HCT116 (cell line): ENCODE measurements at regions not wholly inside any gene's neighbourhood (a gene's known extent, or its start where the extent isn't known, plus 50 kb on each side); places are given as distances from the start of the nearest gene placed in this dataset.

Source experiments
- ATAC-seq: fragments of 200-7000 bp; cut with Tn5 transposase; 2 replicates; pipeline ENCODE4 v1.9.1; 2020; ENCODE audit warnings: mild to moderate bottlenecking, moderate library complexity
- BruUV-seq: library from RNA; stranded (reverse); fragments of 400-500 nt; replicated peaks from 2 replicates; lab custom pipeline; 2021; lab: Mats Ljungman, UMichigan
- CTCF ChIA-PET: fragments of 300-600 bp; sonication (Branson Sonifier 250); formaldehyde crosslinking; loops from one replicate; lab custom pipeline; 2021; ENCODE audit warnings: antibody characterized with exemption; lab: Charles Lee
- POLR2A ChIA-PET: fragments of 300-600, 350-600 bp; sonication (Branson Sonifier 250); formaldehyde crosslinking; loops from one replicate; lab custom pipeline; 2021; ENCODE audit warnings: antibody characterized with exemption; lab: Charles Lee
- RAD21 ChIA-PET, 2 experiments: fragments of 300-600 bp; sonication (Branson Sonifier 250); formaldehyde crosslinking; loops; one replicate each; lab custom pipeline; 2023; ENCODE audit warnings: low total read pairs in 2 of 2; ENCODE audit not compliant: uncharacterized antibody in 2 of 2, unreplicated experiment in 2 of 2, low non-redundant PET in 1 of 2; lab: Charles Lee
- DNase-seq: peaks from one replicate; pipeline ENCODE4 v3.0.0-alpha.2; 2010; ENCODE audit warnings: low read depth, low spot score
- H2AFZ ChIP-seq: fragments of 200-600 bp; shearing (Covaris generic), sonication (generic); 2 replicates; pipeline ENCODE4 v1.6.1; 2017; ENCODE audit warnings: low read depth, mixed run types, mixed read lengths, antibody characterized with exemption, low read length; ENCODE audit not compliant: poor library complexity, severe bottlenecking
- H3K27ac ChIP-seq: 2 replicates; pipeline ENCODE4 v1.5.1; 2012; ENCODE audit warnings: low read depth, low read length
- H3K27me3 ChIP-seq: fragments of 200-600 bp; sonication (generic); 2 replicates; pipeline ENCODE4 v1.6.1; 2016; ENCODE audit warnings: mixed run types, low read length, mixed read lengths; ENCODE audit not compliant: insufficient read depth
- H3K36me3 ChIP-seq, 2 experiments: fragments of 200-500 bp in 1 of 2; fragments of 200-600 bp in 1 of 2; sonication (Bioruptor generic) in 1 of 2; sonication (generic) in 1 of 2; 2 replicates each; pipeline versions ENCODE4 v1.5.1 to v1.6.1; 2014 to 2016; ENCODE audit warnings: low read length in 2 of 2, inconsistent platforms in 1 of 2, mixed read lengths in 1 of 2, mixed run types in 1 of 2; ENCODE audit not compliant: insufficient read depth in 2 of 2, control insufficient read depth in 1 of 2
- H3K4me1 ChIP-seq, 2 experiments: fragments of 200-600 bp in 1 of 2; sonication (generic) in 1 of 2; 2 replicates each; pipeline versions ENCODE4 v1.5.1 to v1.6.1; 2012 to 2017; ENCODE audit warnings: low read length in 2 of 2, inconsistent platforms in 1 of 2, mild to moderate bottlenecking in 1 of 2, mixed read lengths in 1 of 2, mixed run types in 1 of 2, moderate library complexity in 1 of 2; ENCODE audit not compliant: insufficient read depth in 2 of 2, control insufficient read depth in 1 of 2
- H3K4me2 ChIP-seq: fragments of 200-600 bp; sonication (generic); 2 replicates; pipeline ENCODE4 v1.6.1; 2017; ENCODE audit warnings: mixed run types, low read length, mixed read lengths
- H3K4me3 ChIP-seq, 2 experiments: fragments of 200-600 bp in 1 of 2; sonication (generic) in 1 of 2; replicated peaks in 1 of 2; 2 replicates each; pipeline ENCODE4 v1.5.1; 2011 to 2016; ENCODE audit warnings: low read length in 2 of 2, control low read depth in 1 of 2, low read depth in 1 of 2, mild to moderate bottlenecking in 1 of 2, mixed read lengths in 1 of 2, mixed run types in 1 of 2
- H3K79me2 ChIP-seq: fragments of 200-600 bp; sonication (generic); 2 replicates; pipeline ENCODE4 v1.6.1; 2017; ENCODE audit warnings: mild to moderate bottlenecking, mixed run types, low read length, moderate library complexity, mixed read lengths; ENCODE audit not compliant: insufficient read depth
- H3K9ac ChIP-seq: fragments of 200-600 bp; sonication (generic); 2 replicates; pipeline ENCODE4 v1.6.1; 2016; ENCODE audit warnings: low read length, mixed read lengths
- H3K9me2 ChIP-seq: fragments of 200-600 bp; sonication (generic), shearing (Covaris generic); 2 replicates; pipeline ENCODE4 v1.6.1; 2017; ENCODE audit warnings: mixed run types, mild to moderate bottlenecking, moderate library complexity; ENCODE audit not compliant: insufficient read depth
- H3K9me3 ChIP-seq, 2 experiments: fragments of 200-500 bp in 1 of 2; fragments of 200-600 bp in 1 of 2; sonication (Bioruptor generic) in 1 of 2; sonication (generic) in 1 of 2; 2 replicates each; pipeline ENCODE4 v1.6.1; 2014 to 2017; ENCODE audit warnings: low read length in 2 of 2, mixed read lengths in 2 of 2, inconsistent platforms in 1 of 2, low read depth in 1 of 2, mild to moderate bottlenecking in 1 of 2, mixed run types in 1 of 2, moderate library complexity in 1 of 2; ENCODE audit not compliant: control insufficient read depth in 1 of 2, insufficient read depth in 1 of 2
- H4K20me1 ChIP-seq: fragments of 200-600 bp; sonication (generic), shearing (Covaris generic); 2 replicates; pipeline ENCODE4 v1.6.1; 2017; ENCODE audit warnings: mixed run types, mild to moderate bottlenecking, moderate library complexity; ENCODE audit not compliant: insufficient read depth
- ATF3 ChIP-seq: IDR thresholded peaks from 2 replicates; pipeline ENCODE4 v1.6.1; 2012
- CBX3 ChIP-seq: IDR thresholded peaks from 2 replicates; pipeline ENCODE4 v1.6.1; 2012; ENCODE audit warnings: low read depth
- EGR1 ChIP-seq: IDR thresholded peaks from 2 replicates; pipeline ENCODE4 v1.6.1; 2012; ENCODE audit warnings: low read depth
- EZH2 ChIP-seq: fragments of 200-600 bp; sonication (generic); IDR thresholded peaks from 2 replicates; pipeline ENCODE4 v1.6.1; 2017; ENCODE audit warnings: antibody characterized with exemption, mixed run types
- FOSL1 ChIP-seq: IDR thresholded peaks from 2 replicates; pipeline ENCODE4 v1.6.1; 2012; ENCODE audit warnings: low read depth
- JUND ChIP-seq: IDR thresholded peaks from 2 replicates; pipeline ENCODE4 v1.6.1; 2012
- POLR2AphosphoS5 ChIP-seq: IDR thresholded peaks from 2 replicates; pipeline ENCODE4 v1.6.1; 2011; ENCODE audit warnings: mild to moderate bottlenecking, low read depth, low read length, moderate library complexity
- RAD21 ChIP-seq: IDR thresholded peaks from 2 replicates; pipeline ENCODE4 v1.6.1; 2012; ENCODE audit warnings: low read depth, mild to moderate bottlenecking
- SIN3A ChIP-seq: IDR thresholded peaks from 2 replicates; pipeline ENCODE4 v1.6.1; 2012; ENCODE audit warnings: low read depth
- SRF ChIP-seq: IDR thresholded peaks from 2 replicates; pipeline ENCODE4 v1.6.1; 2012; ENCODE audit warnings: low read depth
- TCF7L2 ChIP-seq: IDR thresholded peaks from 2 replicates; pipeline ENCODE4 v1.7.0; 2011; ENCODE audit warnings: borderline replicate concordance, inconsistent platforms; ENCODE audit not compliant: insufficient read depth, insufficient read length; ENCODE audit errors: extremely low read depth
- ZFX ChIP-seq: fragments of 450-650 bp; IDR thresholded peaks from 2 replicates; pipeline ENCODE4 v1.6.1; 2017
- ZNF274 ChIP-seq: fragments of 200-500 bp; sonication (Bioruptor generic); IDR thresholded peaks from 2 replicates; pipeline ENCODE4 v1.6.1; 2014; ENCODE audit warnings: mild to moderate bottlenecking, low read depth, low read length, inconsistent platforms
- intact Hi-C: fragments of 100-400 bp; cut with micrococcal nuclease; formaldehyde crosslinking; loops from 2 replicates; pipeline ENCODE4 v1.10.0; 2022
- TF ChIP-seq, protein P1 (sequence below), 3 experiments: fragments of 200-600 bp in 1 of 3; sonication (generic) in 1 of 3; IDR thresholded peaks in 2 of 3; conservative IDR thresholded peaks in 1 of 3; 2 replicates each; pipeline ENCODE4 v1.5.1; 2012 to 2017; ENCODE audit warnings: low read depth in 2 of 3, low read length in 2 of 3, antibody characterized with exemption in 1 of 3, borderline replicate concordance in 1 of 3, control low read depth in 1 of 3, mild to moderate bottlenecking in 1 of 3, mixed read lengths in 1 of 3, mixed run types in 1 of 3, moderate library complexity in 1 of 3; ENCODE audit not compliant: insufficient read depth in 1 of 3

DNA sequence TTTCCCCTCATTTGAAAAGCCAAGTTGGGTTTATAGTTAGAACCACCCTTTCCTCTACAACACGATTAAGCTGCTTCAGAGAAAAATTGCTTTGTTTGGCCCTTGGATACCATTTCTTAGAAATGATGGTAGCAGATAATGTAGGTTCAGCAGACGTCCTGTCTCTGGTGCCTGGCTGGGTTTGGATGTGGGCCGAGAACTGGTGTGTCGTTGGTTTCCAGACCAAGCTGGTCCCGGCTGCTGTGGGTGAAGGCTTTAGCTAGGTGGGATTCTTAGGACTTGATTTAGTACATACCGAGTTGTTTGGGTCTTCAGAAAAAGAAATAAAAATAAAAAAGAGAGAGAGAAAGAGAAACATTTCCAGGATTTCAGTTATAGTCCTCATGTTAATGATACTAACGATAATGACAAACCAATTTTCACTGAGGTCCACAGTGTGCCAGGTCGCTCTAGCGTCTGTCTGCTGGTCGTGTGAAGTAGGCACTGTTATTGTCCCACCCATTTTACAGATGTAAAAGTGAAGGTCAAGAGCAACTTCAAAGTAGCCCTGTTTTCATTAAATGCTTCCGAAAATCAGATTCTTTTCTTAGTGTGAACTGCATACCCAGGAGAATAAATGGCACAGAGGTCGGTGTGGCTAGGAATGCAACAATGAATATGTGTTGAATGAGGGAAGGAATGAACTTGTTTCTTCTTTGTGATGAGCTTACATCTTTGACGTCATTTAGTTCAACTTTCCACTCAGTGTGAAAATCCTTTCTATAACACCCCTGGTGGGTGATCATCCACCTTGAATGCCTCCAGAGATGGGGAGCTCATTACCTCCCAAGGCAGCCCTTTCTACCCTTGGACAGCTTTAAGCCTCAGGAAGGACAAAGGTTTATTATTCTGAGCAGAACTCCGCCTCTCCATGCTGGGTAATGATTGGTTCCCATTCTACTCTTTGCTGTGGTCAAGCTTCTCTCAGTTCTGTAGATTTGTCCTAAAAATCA, 115.9 kb downstream of the INHBB start:
- RAD21 ChIA-PET = no interaction called here
- H3K4me3 ChIP-seq = no peak overlapping the region
- H3K9ac ChIP-seq = no peak overlapping the region
- TF ChIP-seq CBX3 (no peak), POLR2AphosphoS5 (no peak), JUND (no peak), EGR1 (no peak)
- TF ChIP-seq, protein P1, sequence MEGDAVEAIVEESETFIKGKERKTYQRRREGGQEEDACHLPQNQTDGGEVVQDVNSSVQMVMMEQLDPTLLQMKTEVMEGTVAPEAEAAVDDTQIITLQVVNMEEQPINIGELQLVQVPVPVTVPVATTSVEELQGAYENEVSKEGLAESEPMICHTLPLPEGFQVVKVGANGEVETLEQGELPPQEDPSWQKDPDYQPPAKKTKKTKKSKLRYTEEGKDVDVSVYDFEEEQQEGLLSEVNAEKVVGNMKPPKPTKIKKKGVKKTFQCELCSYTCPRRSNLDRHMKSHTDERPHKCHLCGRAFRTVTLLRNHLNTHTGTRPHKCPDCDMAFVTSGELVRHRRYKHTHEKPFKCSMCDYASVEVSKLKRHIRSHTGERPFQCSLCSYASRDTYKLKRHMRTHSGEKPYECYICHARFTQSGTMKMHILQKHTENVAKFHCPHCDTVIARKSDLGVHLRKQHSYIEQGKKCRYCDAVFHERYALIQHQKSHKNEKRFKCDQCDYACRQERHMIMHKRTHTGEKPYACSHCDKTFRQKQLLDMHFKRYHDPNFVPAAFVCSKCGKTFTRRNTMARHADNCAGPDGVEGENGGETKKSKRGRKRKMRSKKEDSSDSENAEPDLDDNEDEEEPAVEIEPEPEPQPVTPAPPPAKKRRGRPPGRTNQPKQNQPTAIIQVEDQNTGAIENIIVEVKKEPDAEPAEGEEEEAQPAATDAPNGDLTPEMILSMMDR (IDR thresholded peaks at IDR 0.05 in 2 of 3, conservative IDR thresholded peaks at IDR 0.05 in 1 of 3; ENCODE audit: borderline replicate concordance in 1 of 3, insufficient read depth in 1 of 3, low read depth in 2 of 3, low read length in 2 of 3) = no peak
- peaks cover 0 to 5% of the 10 kb centered on the region in 2 experiments; a peak in 1 of 4 replicates for H3K4me1 ChIP-seq
- H3K4me2 ChIP-seq = no peak overlapping the region
- H4K20me1 ChIP-seq = no peaks in the 10 kb centered on the region
- intact Hi-C loops = no loop called here
- CTCF ChIA-PET = no interaction called here
- H2AFZ ChIP-seq = no peak overlapping the region
- H3K9me2 ChIP-seq = no peaks in the 10 kb centered on the region
- no peak for DNase-seq
- no peaks in the 10 kb centered on the region for H3K27me3 ChIP-seq
- H3K36me3 ChIP-seq = no peaks in the 10 kb centered on the region
- H3K27ac ChIP-seq = no peak overlapping the region
- no TSS peak for BruUV-seq
- no peaks in the 10 kb centered on the region for H3K79me2 ChIP-seq
- no peaks in the 10 kb centered on the region; a peak in 1 of 4 replicates for H3K9me3 ChIP-seq
- ATAC-seq = no peak
- POLR2A ChIA-PET = no interaction called here

- H3K9ac ChIP-seq = no peak overlapping the region
- intact Hi-C loops = no loop called here
- TF ChIP-seq ZNF274 (no peak), EZH2 (no peak), ATF3 (no peak), SIN3A (no peak), ZFX (no peak), TCF7L2 (no peak), SRF (no peak), RAD21 (no peak), FOSL1 (no peak), EGR1 (no peak)
Measured at GRCh38 chr2:120463527-120463926, 117.6 kb downstream of the INHBB start.

More at GRCh38 chr2:120463527-120463926, 117.6 kb downstream of the INHBB start:
- H3K36me3 ChIP-seq = no peaks in the 10 kb centered on the region
- no TSS peak for BruUV-seq
- no peak overlapping the region for H3K27ac ChIP-seq
- POLR2A ChIA-PET = no interaction called here
- RAD21 ChIA-PET = no interaction called here
- DNase-seq (no peak), ATAC-seq (peak; percentile 85)
- H3K9me3 ChIP-seq = no peaks in the 10 kb centered on the region; a peak in 1 of 4 replicates
- no peaks in the 10 kb centered on the region for H3K79me2 ChIP-seq
- H3K4me1 ChIP-seq = peaks cover 0 to 5% of the 10 kb centered on the region in 2 experiments; a peak in 1 of 4 replicates
- no peaks in the 10 kb centered on the region for H4K20me1 ChIP-seq
- H3K4me3 ChIP-seq = no peak overlapping the region
- peak overlapping the region; percentile 27; the same call in 1 of the 2 replicates for H3K4me2 ChIP-seq
- no peaks in the 10 kb centered on the region for H3K27me3 ChIP-seq
- H3K9me2 ChIP-seq = no peaks in the 10 kb centered on the region
- CTCF ChIA-PET = no interaction called here
- H2AFZ ChIP-seq = peak overlapping the region; percentile 58
